Mucosa of descending colon (tissue), 3 donors: ENCODE measurements at regions not wholly inside any gene's neighbourhood (a gene's known extent, or its start where the extent isn't known, plus 50 kb on each side); places are given as distances from the start of the nearest gene placed in this dataset.
A peak's percentile ranks its signal among the peaks of the same experiment; 100 is the strongest.

Experiments used
- ATAC-seq: fragments of 200-7000 bp; cut with Tn5 transposase; one replicate; pipeline ENCODE4 v1.9.1; 2020; ENCODE audit warnings: mild to moderate bottlenecking, moderate library complexity
- DNase-seq, 3 donors: peaks; one replicate each; pipeline ENCODE4 v3.0.0-alpha.2; 2020
- H3K36me3 ChIP-seq: fragments of 200-600 bp; one replicate; pipeline ENCODE4 v1.8.0; 2021; ENCODE audit warnings: low read depth, mild to moderate bottlenecking
- H3K4me1 ChIP-seq: fragments of 200-600 bp; one replicate; pipeline ENCODE4 v1.8.0; 2021; ENCODE audit warnings: low read depth, mild to moderate bottlenecking
- H3K4me3 ChIP-seq: fragments of 200-600 bp; one replicate; pipeline ENCODE4 v1.8.0; 2021; ENCODE audit warnings: mild to moderate bottlenecking
- H3K9me3 ChIP-seq: fragments of 200-600 bp; one replicate; pipeline ENCODE4 v1.8.0; 2021; ENCODE audit warnings: mild to moderate bottlenecking
- CTCF ChIP-seq: fragments of 200-600 bp; IDR thresholded peaks from one replicate; pipeline ENCODE4 v1.8.0; 2022; ENCODE audit warnings: antibody characterized with exemption, mild to moderate bottlenecking
- intact Hi-C, 2 donors: fragments of 100-400 bp; cut with DNase I in 1 of 2; cut with micrococcal nuclease in 1 of 2; formaldehyde crosslinking; loops; one replicate each; pipeline versions ENCODE4 v1.11.0 to v1.11.1; 2022; cut with DNase I, micrococcal nuclease
- donor health status: DM: no; HTN: no; CAD: no; lungs with moderate emphysema.
- donor health status: DM: no; HTN: no; CAD: no.
- donor health status: DM: no; HTN: yes; CAD: no.

- ATAC-seq, result no peak
Observed at GRCh38 chr15:50823281-50823680, 57.8 kb upstream of the SPPL2A start.

GRCh38 chr15:50821476-50821875, 56.0 kb upstream of the SPPL2A start:
- ATAC-seq (no peak), DNase-seq (no peak)
- no peaks in the 10 kb centered on the region for H3K36me3 ChIP-seq
- no peaks in the 10 kb centered on the region for H3K9me3 ChIP-seq
- intact Hi-C loops, result no loop called here
- no peaks in the 10 kb centered on the region for H3K4me1 ChIP-seq
- no peak overlapping the region for H3K4me3 ChIP-seq
- TF ChIP-seq CTCF, result no peak

More at GRCh38 chr15:50823281-50823680, 57.8 kb upstream of the SPPL2A start:
- TF ChIP-seq CTCF, result no peak
- Histone ChIP-seq H3K4me1 (no peaks in the 10 kb centered on the region), H3K36me3 (no peaks in the 10 kb centered on the region), H3K4me3 (no peak overlapping the region), H3K9me3 (no peaks in the 10 kb centered on the region)
- no peak for DNase-seq
- intact Hi-C loops, result no loop called here

- no peak for TF ChIP-seq CTCF
- no peak overlapping the region for H3K4me3 ChIP-seq
- H3K4me1 ChIP-seq, result no peaks in the 10 kb centered on the region
- DNase-seq, result no peak
- no peak for ATAC-seq
- intact Hi-C loops, result no loop called here
- no peaks in the 10 kb centered on the region for H3K9me3 ChIP-seq
- H3K36me3 ChIP-seq, result no peaks in the 10 kb centered on the region
Observed at GRCh38 chr15:50820808-50821382, 55.4 kb upstream of the SPPL2A start.

GRCh38 chr15:50819344-50819743, 53.8 kb upstream of the SPPL2A start:
- intact Hi-C loops, result no loop called here
- TF ChIP-seq CTCF, result no peak
- no peak overlapping the region for H3K4me3 ChIP-seq
- DNase-seq (no peak), ATAC-seq (no peak)
- no peaks in the 10 kb centered on the region for H3K9me3 ChIP-seq
- no peaks in the 10 kb centered on the region for H3K4me1 ChIP-seq
- no peaks in the 10 kb centered on the region for H3K36me3 ChIP-seq

- H3K9me3 ChIP-seq, result no peaks in the 10 kb centered on the region
- peak; percentile 98 for ATAC-seq
- intact Hi-C loops, result no loop called here
- no peaks in the 10 kb centered on the region for H3K4me1 ChIP-seq
- H3K36me3 ChIP-seq, result no peaks in the 10 kb centered on the region
- no peak overlapping the region for H3K4me3 ChIP-seq
- no peak for TF ChIP-seq CTCF
- DNase-seq, result peak; percentile 68 to 80 (median 75)
Observed at GRCh38 chr15:50815958-50816590, 50.6 kb upstream of the SPPL2A start.
